Activated T-helper 1 cell treated with Interleukin-2 at 50 U/mL for 16 hours (primary cell): ENCODE measurements at regions not wholly inside any gene's neighbourhood (a gene's known extent, or its start where the extent isn't known, plus 50 kb on each side); places are given as distances from the start of the nearest gene placed in this dataset.
"Not testable (repeated sequence)": the region's sequence is repeated elsewhere in the genome, so short reads cannot be mapped to it uniquely, and the experiment has no call there.

Experiments used
- DNase-seq: peaks from one replicate; pipeline ENCODE4 v3.0.0-alpha.2; 2020; ENCODE audit warnings: low read depth

DNA sequence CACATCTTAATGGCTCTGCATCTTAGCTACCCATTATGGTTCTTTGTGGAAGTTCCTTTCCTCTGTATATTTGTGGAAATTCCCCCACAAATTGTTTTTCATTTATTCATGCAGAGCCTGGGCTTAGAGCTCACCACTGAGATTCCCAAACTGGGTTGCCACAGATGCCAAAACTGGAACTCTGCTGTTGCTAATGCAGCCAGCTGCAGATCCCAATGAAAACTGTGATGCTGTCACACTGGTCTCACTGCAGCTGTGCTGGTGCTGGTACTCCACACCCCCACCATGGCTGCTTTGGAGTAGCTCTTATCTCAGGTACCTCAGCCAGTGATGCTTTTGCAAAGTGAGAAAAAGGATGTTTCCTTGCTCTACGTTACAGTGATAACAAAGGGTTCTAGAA is 87.7 kb downstream of the DCK start:
- DNase-seq = no peak

DNA sequence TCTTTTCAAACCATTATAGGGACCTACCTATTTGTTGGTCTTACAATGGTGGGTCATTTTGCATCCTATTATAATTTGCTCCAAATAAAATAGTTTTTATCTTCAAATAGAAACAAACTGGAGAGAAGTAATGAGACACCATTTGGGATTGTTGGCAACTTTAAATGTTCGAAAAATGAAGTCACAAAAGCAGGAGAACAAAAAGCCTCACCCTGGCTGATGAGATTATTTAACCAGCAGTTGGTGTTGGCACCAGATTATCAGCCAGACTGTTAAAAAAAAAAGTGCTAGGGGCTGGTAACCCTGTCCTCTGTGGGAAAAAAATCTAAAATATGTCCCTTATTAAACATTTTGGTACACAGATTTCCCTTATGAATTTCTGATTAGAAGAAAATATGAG is 100.3 kb downstream of the DCK start:
- no peak for DNase-seq

DNA sequence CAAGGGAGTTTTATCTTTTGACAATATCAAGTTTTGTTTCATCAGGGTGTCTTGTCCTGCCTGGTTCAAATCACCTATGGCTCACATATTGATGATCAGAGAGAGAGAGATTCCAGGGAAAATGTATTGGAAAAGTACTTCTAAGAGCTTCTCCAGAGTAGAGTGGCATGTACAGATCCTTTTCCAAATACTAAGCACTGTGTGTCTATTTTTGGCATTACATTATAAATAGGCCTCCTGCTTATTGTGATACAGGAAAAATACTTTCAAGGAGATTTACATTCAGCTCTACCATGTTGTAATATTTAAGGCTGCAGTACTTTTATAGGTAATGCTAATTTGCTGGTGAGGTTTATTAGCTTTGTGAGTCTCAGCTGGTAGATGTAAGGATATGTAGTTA is 100.8 kb downstream of the DCK start:
- DNase-seq = no peak

DNA sequence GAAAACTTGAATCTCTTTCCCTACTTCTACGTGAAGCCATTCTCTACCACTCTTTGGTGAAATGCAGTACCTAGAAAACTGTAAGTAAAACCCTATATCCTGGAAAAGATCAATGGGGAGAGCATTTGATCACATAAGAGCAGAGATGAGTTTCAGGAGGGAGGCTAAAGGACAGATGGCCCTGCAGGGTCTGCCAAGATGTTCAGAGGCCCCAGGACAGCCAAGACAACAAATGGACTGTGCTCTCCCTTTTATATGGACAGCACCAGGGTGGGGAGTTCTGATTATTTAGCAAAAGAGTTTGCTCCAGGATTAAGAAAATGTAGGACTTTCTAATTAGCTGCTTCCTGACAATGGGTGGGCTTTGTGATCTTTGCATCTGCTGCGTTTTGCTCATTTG is 101.7 kb downstream of the DCK start:
- no peak for DNase-seq

DNA sequence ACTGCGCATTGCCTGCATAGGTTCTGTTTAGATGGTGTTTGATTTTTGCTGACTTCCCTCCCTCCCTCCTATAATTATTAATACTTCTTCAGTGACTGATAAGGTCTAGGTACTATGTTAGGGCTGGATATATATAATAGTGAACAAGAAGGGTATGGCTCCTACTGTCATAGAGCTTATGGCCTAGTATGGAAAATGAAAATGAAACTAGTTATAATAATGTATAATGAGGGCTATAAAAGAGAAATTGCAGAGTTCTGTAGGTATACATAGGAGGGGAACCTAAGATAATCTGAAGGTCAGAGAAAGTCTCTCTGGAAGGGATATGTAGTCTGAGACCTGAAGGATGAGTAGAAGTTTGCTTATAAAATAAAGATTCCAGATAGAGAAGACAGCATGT is 102.1 kb downstream of the DCK start:
- no peak for DNase-seq

DNA sequence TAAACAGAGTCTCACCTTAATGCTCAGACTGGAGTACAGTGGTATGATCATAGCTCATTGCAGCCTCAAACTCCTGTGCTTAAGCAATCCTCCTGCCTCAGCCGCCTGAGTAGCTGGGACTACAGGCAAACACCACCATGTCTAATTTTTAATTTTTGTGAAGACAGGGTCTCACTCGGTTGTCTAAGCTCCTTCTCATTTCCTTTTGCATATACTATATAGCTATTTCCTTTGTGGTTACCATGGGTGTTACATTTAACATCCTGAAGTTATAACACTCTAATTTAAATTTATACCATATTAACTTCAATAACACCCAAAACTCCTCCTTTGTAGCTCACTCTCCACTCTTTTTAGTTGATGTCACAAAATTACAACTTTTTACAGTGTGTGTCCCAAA is 114.3 kb downstream of the DCK start:
- DNase-seq = no peak

DNA sequence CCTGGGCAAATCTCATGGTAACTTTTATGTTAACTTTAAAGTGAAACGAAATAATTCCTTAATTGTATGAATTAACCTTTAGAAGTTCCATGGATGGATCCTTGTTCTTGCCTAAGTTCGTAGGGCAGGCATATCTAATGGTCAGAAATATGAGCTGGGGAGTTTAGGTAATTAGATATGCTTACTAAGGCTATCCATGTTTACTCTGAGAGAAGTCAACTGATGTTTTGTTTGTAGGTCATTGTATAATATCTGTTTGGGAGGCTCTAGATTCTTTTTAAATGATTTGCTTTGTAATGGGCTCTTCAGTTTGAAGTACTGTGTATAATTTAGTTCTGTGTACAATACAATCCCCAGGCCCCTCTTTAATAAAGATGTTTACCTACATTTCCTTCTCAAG is 117.0 kb downstream of the DCK start:
- no peak for DNase-seq

DNA sequence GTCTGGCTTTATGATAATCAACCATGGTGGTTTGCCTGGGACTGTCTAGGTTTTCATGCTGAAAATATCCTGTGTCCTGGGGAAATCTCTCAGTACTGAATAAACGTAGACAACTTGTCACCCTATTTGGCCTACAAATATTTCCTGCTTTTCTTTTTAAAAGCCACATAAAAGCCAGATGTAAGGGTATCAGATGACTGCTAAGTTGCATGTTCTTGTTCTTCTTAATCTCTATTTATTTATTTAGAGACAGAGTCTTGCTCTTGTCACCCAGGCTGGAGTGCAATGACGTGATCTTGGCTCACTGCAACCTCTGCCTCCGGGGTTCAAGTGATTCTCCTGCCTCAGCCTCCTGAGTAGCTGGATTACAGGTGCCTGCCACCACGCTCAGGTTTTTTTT is 117.7 kb downstream of the DCK start:
- DNase-seq = not testable (repeated sequence)

DNA sequence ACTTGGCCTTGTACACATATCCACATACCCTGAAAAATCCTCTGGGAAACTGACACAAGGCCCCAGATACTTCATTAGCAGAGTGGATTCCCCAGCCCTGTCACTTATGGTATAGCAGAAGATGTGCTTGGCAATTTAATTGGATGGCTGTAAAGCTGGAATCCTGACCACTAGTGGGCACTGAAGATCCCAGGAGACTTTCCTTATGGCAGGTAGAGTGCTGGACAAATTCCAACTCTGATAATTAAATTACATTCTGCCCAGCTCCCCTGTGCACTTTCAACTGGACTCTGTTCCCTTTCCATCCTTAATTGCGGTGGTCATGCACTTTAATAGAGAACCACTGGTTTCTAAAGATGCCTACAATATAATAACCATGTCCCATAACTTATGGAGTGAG is 119.8 kb downstream of the DCK start:
- DNase-seq = no peak

DNA sequence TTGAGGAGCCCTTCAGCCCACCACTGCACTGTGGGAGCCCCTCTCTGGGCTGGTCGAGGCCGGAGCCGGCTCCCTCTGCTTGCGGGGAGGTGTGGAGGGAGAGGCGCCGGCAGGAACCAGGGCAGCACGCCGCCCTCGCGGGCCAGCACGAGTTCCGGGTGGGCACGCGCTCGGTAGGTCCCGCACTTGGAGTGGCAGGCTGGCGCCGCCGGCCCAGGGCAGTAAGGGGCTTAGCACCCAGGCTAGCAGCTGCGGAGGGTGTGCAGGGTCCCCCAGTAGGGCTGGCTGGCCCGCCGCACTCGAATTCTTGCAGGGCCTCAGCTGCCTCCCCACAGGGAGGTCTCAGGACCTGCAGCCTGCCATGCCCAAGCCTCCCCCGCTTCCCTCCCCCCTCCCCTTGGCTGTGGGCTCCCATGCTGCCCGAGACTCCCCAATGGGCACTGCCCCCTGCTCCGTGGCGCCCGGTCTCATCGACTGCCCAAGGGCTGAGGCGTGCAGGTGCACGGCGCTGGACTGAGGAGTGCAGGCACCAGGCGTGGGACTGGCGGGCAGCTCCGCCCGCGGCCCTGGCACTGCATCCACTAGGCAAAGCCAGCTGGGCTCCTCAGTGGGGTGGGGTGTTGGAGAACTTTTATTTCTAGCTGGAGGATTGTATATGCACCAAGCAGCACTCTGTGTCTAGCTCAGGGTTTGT is 127.5 kb downstream of the DCK start:
- no peak for DNase-seq

DNA sequence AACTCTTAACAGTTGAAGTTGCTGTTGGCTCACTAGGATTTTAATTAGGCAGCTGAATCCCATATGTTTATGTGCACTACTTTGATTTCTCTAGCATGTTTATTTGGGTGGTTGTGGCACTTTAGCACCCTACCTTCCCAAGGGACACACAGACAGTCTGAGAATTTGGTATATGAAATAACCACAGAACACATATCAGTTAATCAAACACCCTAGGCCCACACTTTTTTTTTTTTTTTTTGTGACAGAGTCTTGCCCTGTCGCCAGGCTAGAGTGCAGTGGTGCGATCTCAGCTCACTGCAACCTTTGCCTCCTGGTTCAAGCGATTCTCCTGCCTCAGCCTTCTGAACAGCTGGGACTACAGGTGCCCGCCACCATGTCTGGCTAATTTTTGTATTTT is 130.5 kb downstream of the DCK start:
- no peak for DNase-seq

DNA sequence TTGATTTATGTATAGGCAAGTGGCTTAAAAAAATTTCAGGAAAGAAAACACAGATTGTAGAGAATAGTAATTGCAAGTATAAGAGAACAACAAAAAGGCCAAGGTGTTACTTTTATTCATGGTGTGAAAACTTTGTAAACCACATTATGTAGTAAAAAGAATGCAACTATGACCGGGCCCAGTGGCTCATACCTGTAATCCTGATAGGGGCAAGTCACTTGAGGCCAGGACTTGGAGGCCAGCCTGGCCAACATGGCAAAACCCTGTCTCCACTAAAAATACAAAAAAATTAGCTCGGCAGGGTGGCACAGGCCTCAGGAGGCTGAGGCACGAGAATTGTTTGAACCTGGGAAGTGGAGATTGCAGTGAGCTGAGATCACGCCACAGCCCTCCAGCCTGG is 131.7 kb downstream of the DCK start:
- DNase-seq = no peak

DNA sequence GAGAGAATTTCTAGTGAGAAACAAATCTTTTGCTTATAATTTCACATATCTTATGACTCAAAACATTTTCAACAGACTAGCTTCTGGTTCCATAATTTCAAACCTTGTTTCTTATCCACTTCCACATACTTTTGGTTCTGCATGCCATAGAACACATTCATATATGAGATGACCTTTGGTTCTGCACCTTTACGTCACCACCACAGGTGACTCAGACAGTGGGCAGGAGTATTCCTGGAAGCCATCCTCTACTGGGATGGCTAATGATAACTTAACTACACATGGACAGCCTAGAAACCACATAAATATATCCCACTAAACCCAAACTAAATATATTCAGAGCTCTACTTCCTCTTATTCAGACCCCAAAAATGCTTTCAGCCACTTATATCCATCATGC is 133.3 kb downstream of the DCK start:
- DNase-seq = no peak

DNA sequence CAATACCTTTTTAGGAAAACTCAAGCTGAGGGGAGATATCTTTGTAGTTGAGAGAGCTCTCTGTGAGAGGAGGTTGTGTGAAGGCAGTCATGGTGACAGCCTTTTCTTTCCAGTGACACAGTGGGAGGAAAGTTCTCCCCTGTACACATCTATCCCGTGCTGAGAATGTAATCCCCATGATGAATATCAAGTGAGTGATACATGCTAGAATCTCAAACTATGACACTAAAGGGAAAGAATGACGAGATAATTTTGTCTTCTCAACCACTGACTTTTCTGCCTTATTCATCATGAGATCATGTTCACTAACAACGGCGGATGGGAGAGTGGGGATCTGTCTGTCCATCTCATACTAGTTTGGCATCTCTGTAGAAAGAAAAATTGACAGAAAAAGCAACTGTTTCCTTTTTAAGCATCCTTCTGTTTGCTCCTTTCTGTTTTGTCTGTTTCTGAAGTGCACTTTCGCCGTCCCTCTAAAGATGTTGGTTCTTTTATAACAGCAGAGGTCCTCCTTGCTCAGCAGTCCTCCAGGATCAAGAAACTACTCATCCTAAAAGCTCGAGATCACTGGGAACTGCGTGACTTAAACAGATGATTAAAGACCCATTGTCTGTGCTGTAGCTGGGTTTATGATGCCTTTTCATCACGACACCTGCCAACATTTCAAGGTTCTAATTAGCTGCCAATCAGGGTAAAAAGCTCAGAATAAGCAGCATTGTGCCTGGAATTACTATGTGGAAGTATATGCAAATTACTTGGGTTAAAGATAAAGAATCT is 137.6 kb downstream of the DCK start:
- no peak for DNase-seq

DNA sequence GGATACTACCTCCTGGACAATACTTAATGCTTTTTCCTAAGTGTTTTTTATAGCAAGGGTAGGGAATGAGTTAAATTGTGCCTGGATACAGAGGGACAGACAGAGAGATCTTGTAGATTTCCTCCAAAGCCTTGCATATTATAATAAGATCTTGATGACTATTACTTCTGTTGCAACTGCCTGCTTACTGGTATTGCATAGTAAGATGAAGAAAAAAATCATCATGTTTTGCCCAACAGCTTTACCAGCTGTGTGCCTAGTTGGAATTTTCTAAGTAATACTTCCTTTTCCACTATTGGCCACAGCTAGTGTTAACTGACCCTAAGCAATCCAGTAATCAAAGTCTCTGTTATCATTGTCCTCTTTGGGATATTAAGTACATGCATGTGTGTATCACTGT is 139.0 kb downstream of the DCK start:
- DNase-seq = no peak

DNA sequence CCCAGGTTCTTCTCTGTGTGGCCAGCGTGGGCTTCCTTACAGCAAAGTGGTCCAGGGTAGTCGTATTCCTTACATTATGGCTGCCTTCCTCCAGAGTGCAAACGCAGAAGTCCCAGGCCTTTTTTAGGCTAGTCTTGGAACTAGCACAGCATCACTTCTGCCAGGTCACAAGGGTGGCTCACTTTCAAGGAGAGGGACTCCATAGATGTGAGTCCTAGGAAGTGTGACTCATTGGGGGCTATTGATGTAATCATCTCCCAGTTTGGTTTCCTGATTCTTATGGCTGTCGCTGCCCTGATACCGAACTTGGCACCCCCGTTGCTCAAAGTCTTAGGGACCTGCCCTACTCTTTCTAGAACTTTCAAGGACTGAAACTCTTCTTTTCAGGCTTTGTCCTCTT is 140.0 kb downstream of the DCK start:
- no peak for DNase-seq

DNA sequence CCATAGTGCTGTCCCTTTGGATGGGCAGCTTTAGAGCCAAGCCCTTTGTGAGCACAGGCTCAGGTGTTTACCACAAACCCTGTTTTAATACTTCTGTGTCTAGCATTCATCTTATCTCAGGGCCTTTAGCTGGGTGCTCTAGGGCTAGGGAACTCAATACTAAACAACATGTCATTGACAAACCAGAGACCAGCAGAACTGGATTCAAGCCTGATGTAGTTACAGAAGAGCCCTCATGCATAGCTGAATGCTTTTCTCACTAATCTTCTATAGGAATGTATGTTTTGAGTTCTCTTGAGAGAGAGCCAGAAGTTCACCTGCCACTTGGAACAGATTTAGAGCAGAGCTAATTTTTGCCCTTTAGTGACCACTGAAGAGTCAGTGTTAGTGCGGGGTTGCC is 142.6 kb downstream of the DCK start:
- no peak for DNase-seq

DNA sequence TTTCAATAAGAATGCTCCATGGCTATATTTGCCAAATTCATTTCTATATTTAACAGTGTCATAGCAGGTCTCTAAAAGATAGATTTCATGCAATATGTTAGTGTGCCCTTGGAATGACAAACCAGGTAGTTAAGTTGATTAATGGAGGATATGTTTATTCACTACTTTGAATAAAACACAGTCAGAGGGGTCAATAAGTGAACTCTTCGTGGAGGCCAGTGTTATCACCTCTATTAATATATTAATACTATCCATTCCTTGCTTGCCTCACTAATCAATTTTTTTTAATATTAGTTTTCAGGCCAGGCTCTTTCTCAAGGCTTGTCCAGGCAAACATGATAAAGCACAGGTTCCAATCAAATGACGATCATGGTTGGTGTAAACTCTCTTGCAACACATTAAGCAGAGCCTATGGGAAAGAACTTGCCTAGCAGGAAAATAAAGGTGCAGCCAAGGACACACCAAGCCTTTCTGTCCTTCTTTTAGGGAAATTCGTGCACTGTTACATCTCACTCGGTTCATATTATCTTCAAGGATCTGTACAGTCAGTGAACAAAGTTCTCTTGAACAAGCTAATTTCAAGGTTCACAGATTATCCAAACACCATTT is 144.7 kb downstream of the DCK start:
- no peak for DNase-seq

DNA sequence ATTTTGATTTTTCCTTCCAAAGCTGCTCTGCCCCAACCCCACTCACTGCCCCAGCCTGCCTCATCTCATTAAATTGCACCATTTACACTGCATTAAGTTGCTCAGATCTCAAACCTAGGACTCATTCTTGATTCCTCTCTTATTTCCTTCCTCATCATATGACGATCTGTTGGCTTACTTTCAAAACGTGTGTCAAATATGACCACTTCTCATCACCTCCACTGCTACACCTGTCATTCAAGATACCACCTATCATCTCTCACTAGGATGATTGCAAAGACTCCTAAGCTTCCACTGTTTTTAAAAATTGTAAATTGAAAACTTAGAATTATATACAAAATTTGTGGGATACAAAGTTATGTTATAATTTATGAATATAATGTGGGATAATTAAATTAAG is 147.1 kb downstream of the DCK start:
- no peak for DNase-seq

DNA sequence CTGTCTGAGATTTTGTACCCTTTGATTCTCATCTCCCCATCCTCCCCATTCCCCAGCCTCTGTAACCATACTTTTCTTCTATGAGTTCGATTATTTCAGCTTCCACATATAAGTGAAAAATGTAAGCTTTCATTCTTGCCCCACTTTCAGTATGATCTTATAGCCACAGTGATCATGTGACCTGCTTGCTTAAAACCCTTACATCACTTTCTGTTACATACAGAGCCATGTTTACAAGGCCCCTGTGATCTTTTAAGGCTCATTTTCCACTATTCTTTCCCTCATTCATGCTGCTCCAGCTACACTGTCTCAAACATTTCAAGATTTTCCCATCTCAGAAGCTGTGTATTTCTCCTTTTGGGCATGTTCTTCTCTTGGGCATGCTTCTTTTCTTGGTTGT is 147.7 kb downstream of the DCK start:
- DNase-seq = no peak

DNA sequence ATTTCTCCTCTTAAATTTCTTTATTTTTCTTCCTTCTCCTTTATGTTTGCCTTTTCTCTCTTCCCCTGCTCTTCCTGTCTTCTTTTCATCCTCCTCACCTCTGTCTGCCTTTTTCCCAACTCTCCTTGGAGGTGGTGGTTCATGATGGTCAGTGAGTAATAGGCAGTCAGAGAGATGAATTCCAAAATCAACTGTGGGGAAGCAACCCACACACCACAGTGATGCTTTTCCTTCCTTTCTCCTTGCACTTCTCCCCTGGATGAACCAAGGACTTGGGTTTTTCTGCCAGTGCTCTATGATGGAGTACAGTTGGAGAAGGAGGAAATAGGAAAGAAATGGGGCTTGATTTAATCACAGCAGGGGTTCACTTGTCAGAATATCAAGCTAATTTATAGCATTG is 153.8 kb downstream of the DCK start:
- DNase-seq = no peak

DNA sequence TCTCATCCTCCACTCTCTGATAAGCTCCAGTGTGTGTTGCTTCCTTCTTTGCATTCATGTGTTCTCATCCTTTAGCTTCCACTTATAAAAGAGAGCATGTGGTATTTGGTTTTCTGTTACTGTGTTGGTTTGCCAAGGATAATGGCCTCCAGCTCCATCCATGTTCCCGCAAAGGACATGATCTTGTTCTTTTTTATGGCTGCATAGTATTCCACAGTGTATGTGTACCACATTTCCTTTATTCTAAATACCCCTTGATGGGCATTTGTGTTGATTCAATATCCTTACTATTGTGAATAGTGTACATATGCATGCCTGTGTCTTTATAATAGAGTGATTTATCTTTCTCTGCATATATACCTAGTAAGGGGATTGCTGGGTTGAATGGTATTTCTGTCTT is 155.1 kb downstream of the DCK start:
- DNase-seq = no peak

DNA sequence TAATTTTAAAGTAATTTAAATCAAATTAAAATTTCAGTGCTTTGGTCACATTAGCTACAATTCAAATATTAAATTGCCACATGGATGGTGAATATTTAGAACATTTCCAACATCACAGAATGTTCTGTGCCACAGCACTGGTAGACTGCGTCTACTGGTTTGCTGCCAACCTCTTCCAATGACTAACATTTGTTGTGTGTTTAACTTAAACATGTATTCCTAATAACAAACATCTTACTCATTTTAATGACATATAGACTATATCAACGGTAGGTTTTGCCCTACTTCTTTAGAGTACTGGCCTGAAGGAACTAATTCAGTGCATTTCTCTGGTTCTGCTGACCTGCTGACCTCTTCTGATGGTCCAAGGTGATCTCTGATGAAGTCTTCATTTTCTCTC is 157.6 kb downstream of the DCK start:
- no peak for DNase-seq

DNA sequence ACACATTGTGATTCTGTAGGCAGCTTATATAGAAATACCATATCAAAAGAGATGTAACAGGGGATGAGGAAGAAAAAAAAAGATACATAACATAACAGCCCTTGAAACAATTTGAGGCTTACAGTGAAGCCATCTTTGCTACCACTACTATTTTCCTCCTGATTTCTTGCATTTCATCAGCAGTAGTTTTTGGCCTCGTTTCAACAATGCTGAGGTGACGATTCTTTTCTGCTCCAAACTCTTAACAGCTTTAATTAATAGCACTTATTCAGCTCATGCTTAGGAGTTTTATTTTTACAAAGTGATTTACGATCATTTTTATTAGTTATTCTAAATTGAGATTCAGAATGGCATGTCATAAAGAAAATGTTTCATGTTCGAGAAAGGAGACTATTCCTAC is 163.2 kb downstream of the DCK start:
- DNase-seq = no peak
